ENCODE measurements at regions not wholly inside any gene's neighbourhood (a gene's known extent, or its start where the extent isn't known, plus 50 kb on each side); places are given as distances from the start of the nearest gene placed in this dataset.

DNA sequence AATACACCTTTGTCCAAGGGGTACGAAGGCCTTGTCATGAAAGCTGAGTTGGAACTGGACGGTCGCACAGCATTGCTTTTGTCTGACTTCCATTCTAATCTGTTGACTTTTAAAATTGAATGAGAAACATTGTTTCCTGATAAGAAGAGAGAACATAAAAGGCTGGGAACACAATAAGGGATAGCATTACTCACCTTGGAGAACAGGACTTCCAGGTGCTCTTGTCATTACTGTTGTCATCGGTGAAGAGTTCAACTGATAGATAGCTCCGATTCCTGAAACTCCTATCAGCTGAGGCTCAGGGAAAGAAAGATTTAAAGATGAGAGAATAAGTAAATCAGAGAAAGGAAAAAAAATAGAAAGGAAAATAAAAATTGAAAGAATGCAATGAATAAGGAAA lies 351.1 kb downstream of the KCNJ2 start:
- TF ChIP-seq, protein P1, sequence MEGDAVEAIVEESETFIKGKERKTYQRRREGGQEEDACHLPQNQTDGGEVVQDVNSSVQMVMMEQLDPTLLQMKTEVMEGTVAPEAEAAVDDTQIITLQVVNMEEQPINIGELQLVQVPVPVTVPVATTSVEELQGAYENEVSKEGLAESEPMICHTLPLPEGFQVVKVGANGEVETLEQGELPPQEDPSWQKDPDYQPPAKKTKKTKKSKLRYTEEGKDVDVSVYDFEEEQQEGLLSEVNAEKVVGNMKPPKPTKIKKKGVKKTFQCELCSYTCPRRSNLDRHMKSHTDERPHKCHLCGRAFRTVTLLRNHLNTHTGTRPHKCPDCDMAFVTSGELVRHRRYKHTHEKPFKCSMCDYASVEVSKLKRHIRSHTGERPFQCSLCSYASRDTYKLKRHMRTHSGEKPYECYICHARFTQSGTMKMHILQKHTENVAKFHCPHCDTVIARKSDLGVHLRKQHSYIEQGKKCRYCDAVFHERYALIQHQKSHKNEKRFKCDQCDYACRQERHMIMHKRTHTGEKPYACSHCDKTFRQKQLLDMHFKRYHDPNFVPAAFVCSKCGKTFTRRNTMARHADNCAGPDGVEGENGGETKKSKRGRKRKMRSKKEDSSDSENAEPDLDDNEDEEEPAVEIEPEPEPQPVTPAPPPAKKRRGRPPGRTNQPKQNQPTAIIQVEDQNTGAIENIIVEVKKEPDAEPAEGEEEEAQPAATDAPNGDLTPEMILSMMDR (IDR thresholded peaks at IDR 0.05): no peak
- no peak for TF ChIP-seq POLR2A (IDR thresholded peaks at IDR 0.05)

All from uterus (tissue), 2 donors.